H1 (cell line): ENCODE measurements at regions not wholly inside any gene's neighbourhood (a gene's known extent, or its start where the extent isn't known, plus 50 kb on each side); places are given as distances from the start of the nearest gene placed in this dataset.
A peak's percentile ranks its signal among the peaks of the same experiment; 100 is the strongest.

Source experiments
- CTCF ChIA-PET: fragments of 300-600 bp; sonication (Branson Sonifier 250); formaldehyde crosslinking; loops from one replicate; lab custom pipeline; 2021; ENCODE audit not compliant: partially characterized antibody; lab: Charles Lee
- POLR2A ChIA-PET: fragments of 300-600 bp; sonication (Branson Sonifier 250); formaldehyde crosslinking; loops from one replicate; lab custom pipeline; 2021; ENCODE audit warnings: inconsistent platforms; ENCODE audit not compliant: partially characterized antibody; lab: Charles Lee
- DNase-seq, 2 experiments: peaks; one replicate each; pipeline versions ENCODE4 v3.0.0 to v3.0.0-alpha.2; 2010 to 2022; ENCODE audit warnings: low spot score in 2 of 2, low read depth in 1 of 2, mixed read lengths in 1 of 2
- FAIRE-seq: peaks from 2 replicates; lab custom pipeline; 2011; peaks lifted over from hg19 to GRCh38; lab: Jason Lieb, UNC
- H2AFZ ChIP-seq: 2 replicates; pipeline ENCODE4 v1.8.1; 2012; ENCODE audit warnings: low read length, inconsistent platforms
- H2AK5ac ChIP-seq: 2 replicates; pipeline ENCODE4 v1.6.1; 2013; ENCODE audit warnings: low read depth, low read length
- H2BK120ac ChIP-seq: replicated peaks from 2 replicates; pipeline ENCODE3; 2013; ENCODE audit warnings: low read depth, low read length, inconsistent platforms
- H2BK12ac ChIP-seq: 2 replicates; pipeline ENCODE4 v1.6.1; 2013; ENCODE audit warnings: low read depth, low read length
- H2BK15ac ChIP-seq: 2 replicates; pipeline ENCODE4 v1.6.1; 2013; ENCODE audit warnings: low read length
- H2BK20ac ChIP-seq: 2 replicates; pipeline ENCODE4 v1.6.1; 2013; ENCODE audit warnings: low read length
- H2BK5ac ChIP-seq: 2 replicates; pipeline ENCODE4 v1.6.1; 2013; ENCODE audit warnings: low read depth, low read length
- H3K14ac ChIP-seq: 2 replicates; pipeline ENCODE4 v1.6.1; 2013; ENCODE audit warnings: inconsistent platforms; ENCODE audit not compliant: insufficient read length
- H3K18ac ChIP-seq: 2 replicates; pipeline ENCODE4 v1.6.1; 2013; ENCODE audit warnings: low read length; ENCODE audit errors: extremely low read depth
- H3K23ac ChIP-seq: 2 replicates; pipeline ENCODE4 v1.6.1; 2013; ENCODE audit warnings: inconsistent platforms; ENCODE audit not compliant: insufficient read length
- H3K23me2 ChIP-seq: 2 replicates; pipeline ENCODE4 v1.6.1; 2013; ENCODE audit warnings: low read depth, low read length
- H3K27ac ChIP-seq: 2 replicates; pipeline ENCODE4 v1.6.1; 2011; ENCODE audit warnings: low read depth, low read length, inconsistent platforms
- H3K27me3 ChIP-seq, 4 experiments: replicated peaks in 1 of 4; 1 replicate in 1 of 4; 2 replicates in 3 of 4; pipeline versions ENCODE4 v1.6.1 to v1.8.1; 2011 to 2013; ENCODE audit warnings: low read length in 3 of 4, mild to moderate bottlenecking in 3 of 4, inconsistent platforms in 2 of 4, mixed read lengths in 2 of 4, moderate library complexity in 1 of 4; ENCODE audit not compliant: control insufficient read depth in 3 of 4, insufficient read depth in 3 of 4; ENCODE audit errors: extremely low read depth in 1 of 4
- H3K36me3 ChIP-seq, 4 experiments: 2 replicates each; pipeline versions ENCODE4 v1.6.1 to v1.8.1; 2011 to 2013; ENCODE audit warnings: mild to moderate bottlenecking in 4 of 4, low read length in 3 of 4, moderate library complexity in 2 of 4, control low read depth in 1 of 4, inconsistent platforms in 1 of 4; ENCODE audit not compliant: insufficient read depth in 4 of 4, control insufficient read depth in 2 of 4
- H3K4ac ChIP-seq: replicated peaks from 2 replicates; pipeline ENCODE3; 2013; ENCODE audit warnings: low read length, low read depth, mixed read lengths, inconsistent platforms; ENCODE audit not compliant: insufficient read length
- H3K4me1 ChIP-seq, 4 experiments: replicated peaks in 1 of 4; 1 replicate in 1 of 4; 2 replicates in 3 of 4; pipeline versions ENCODE4 v1.6.1 to v1.8.1; 2011 to 2013; ENCODE audit warnings: low read length in 3 of 4, inconsistent platforms in 2 of 4, mixed read lengths in 1 of 4; ENCODE audit not compliant: insufficient read depth in 4 of 4, control insufficient read depth in 3 of 4
- H3K4me2 ChIP-seq, 2 experiments: 2 replicates each; pipeline versions ENCODE4 v1.6.1 to v1.8.1; 2011 to 2013; ENCODE audit warnings: low read depth in 2 of 2, low read length in 2 of 2, control low read depth in 1 of 2, inconsistent platforms in 1 of 2, mild to moderate bottlenecking in 1 of 2; ENCODE audit not compliant: insufficient read depth in 1 of 2
- H3K4me3 ChIP-seq, 4 experiments: fragments of 200-600, 300-600 bp in 1 of 4; sonication (generic), shearing (Covaris generic), sonication (Bioruptor Twin) in 1 of 4; 2 replicates each; pipeline versions ENCODE4 v1.5.1 to v1.8.1; 2011 to 2016; ENCODE audit warnings: low read length in 4 of 4, low read depth in 3 of 4, control low read depth in 2 of 4, inconsistent platforms in 2 of 4, mild to moderate bottlenecking in 2 of 4, mixed read lengths in 1 of 4, moderate library complexity in 1 of 4; ENCODE audit not compliant: insufficient read depth in 2 of 4; ENCODE audit errors: extremely low read depth in 1 of 4
- H3K56ac ChIP-seq: replicated peaks from 2 replicates; pipeline ENCODE3; 2013; ENCODE audit warnings: low read depth, mild to moderate bottlenecking, mixed read lengths, low read length, inconsistent platforms; ENCODE audit not compliant: insufficient read length
- H3K79me1 ChIP-seq: 2 replicates; pipeline ENCODE4 v1.6.1; 2013; ENCODE audit warnings: low read depth, low read length, control low read depth
- H3K79me2 ChIP-seq, 2 experiments: 2 replicates each; pipeline versions ENCODE4 v1.6.1 to v1.8.1; 2012 to 2013; ENCODE audit warnings: low read length in 2 of 2, mild to moderate bottlenecking in 2 of 2, inconsistent platforms in 1 of 2; ENCODE audit not compliant: insufficient read depth in 2 of 2, control insufficient read depth in 1 of 2
- H3K9ac ChIP-seq, 4 experiments: replicated peaks in 1 of 4; 1 replicate in 1 of 4; 2 replicates in 3 of 4; pipeline versions ENCODE4 v1.6.1 to v1.8.1; 2011 to 2013; ENCODE audit warnings: low read depth in 3 of 4, low read length in 3 of 4, control low read depth in 2 of 4, mild to moderate bottlenecking in 2 of 4, moderate library complexity in 2 of 4, inconsistent platforms in 1 of 4; ENCODE audit errors: extremely low read depth in 1 of 4
- H3K9me3 ChIP-seq, 2 experiments: 2 replicates each; pipeline versions ENCODE4 v1.6.1 to v1.8.1; 2012 to 2013; ENCODE audit warnings: mild to moderate bottlenecking in 2 of 2, moderate library complexity in 2 of 2, control low read depth in 1 of 2, inconsistent platforms in 1 of 2, low read depth in 1 of 2, low read length in 1 of 2, mixed read lengths in 1 of 2; ENCODE audit not compliant: insufficient read depth in 2 of 2
- H4K20me1 ChIP-seq, 2 experiments: replicated peaks in 1 of 2; 2 replicates each; pipeline versions ENCODE3 to v1.8.1; 2011 to 2013; ENCODE audit warnings: inconsistent platforms in 2 of 2, low read length in 2 of 2, mild to moderate bottlenecking in 1 of 2; ENCODE audit not compliant: insufficient read depth in 2 of 2, control insufficient read depth in 1 of 2
- H4K5ac ChIP-seq: 2 replicates; pipeline ENCODE4 v1.6.1; 2013; ENCODE audit warnings: low read length, low read depth, mixed read lengths, inconsistent platforms; ENCODE audit not compliant: insufficient read length
- H4K8ac ChIP-seq: 2 replicates; pipeline ENCODE4 v1.8.0; 2013; ENCODE audit warnings: mild to moderate bottlenecking, moderate library complexity, low read length, inconsistent platforms; ENCODE audit not compliant: insufficient read depth; ENCODE audit errors: extremely low read depth
- H4K91ac ChIP-seq: replicated peaks from 2 replicates; pipeline ENCODE3; 2013; ENCODE audit warnings: low read length, mixed read lengths, inconsistent platforms; ENCODE audit not compliant: insufficient read length
- JUN ChIP-seq: IDR thresholded peaks from 2 replicates; pipeline ENCODE4 v1.6.1; 2011; ENCODE audit warnings: low read depth, mild to moderate bottlenecking, improper control_type of control experiment, low read length
- RAD21 ChIP-seq, 2 experiments: IDR thresholded peaks in 1 of 2; conservative IDR thresholded peaks in 1 of 2; 2 replicates each; pipeline ENCODE4 v1.6.1; 2011; ENCODE audit warnings: low read depth in 2 of 2, low read length in 2 of 2, improper control_type of control experiment in 1 of 2, inconsistent platforms in 1 of 2, mild to moderate bottlenecking in 1 of 2, moderate library complexity in 1 of 2
- RBBP5 ChIP-seq: IDR thresholded peaks from 2 replicates; pipeline ENCODE4 v1.7.1; 2012; ENCODE audit warnings: low read depth, mild to moderate bottlenecking, inconsistent platforms, low read length, moderate library complexity, borderline replicate concordance
- WGBS, 2 experiments: shearing (Covaris generic) in 1 of 2; methylation state at CpG; one replicate each; pipeline versions ENCODE4 v1.1.6 to v1.1.7; 2013 to 2015; ENCODE audit warnings: low lambda C conversion rate in 2 of 2, mixed read lengths in 2 of 2, inconsistent platforms in 1 of 2, low coverage in 1 of 2, missing lambda C conversion rate in 1 of 2; ENCODE audit not compliant: insufficient replicate concordance in 2 of 2, insufficient coverage in 1 of 2, insufficient read length in 1 of 2; ENCODE audit errors: extremely low coverage in 1 of 2, missing lambda C conversion rate in 1 of 2; 5-methylcytosine and 5-hydroxymethylcytosine counted together

DNA sequence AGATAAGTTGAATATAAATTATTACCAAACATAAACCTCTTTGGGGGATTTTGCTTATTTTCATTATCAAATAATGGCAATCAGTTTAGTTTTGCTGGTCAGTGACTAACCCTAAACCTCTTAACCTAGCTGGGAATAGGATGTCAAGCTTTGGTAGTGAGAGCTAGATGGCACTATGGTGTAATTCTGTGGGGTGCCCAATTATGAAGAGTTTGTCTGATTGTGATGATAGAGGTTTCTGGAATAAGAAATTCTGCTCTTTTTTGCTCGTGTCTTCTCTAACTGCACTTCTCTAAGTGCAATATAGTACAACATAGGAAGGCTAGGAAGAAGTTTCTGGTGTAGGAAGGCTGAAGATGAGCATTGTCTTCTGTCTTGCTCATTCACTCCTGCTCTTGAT, 59.8 kb downstream of the XCL1 start:
- no peak overlapping the region for H3K23ac ChIP-seq
- H3K14ac ChIP-seq, result no peak overlapping the region
- no peaks in the 10 kb centered on the region for H3K79me1 ChIP-seq
- FAIRE-seq (no peak), DNase-seq (no peak)
- H3K9ac ChIP-seq, result no peak overlapping the region
- H3K27me3 ChIP-seq, result no peaks in the 10 kb centered on the region
- TF ChIP-seq RAD21 (IDR thresholded peaks at IDR 0.05 in 1 of 2, conservative IDR thresholded peaks at IDR 0.05 in 1 of 2; ENCODE audit: low read depth in 2 of 2, low read length in 2 of 2) (peak; percentile 38 to 42), RBBP5 (no peak), JUN (no peak)
- H3K4me2 ChIP-seq, result no peak overlapping the region
- no peak overlapping the region for H4K91ac ChIP-seq
- no peaks in the 10 kb centered on the region for H3K23me2 ChIP-seq
- no peak overlapping the region for H2AFZ ChIP-seq
- no peak overlapping the region for H3K4me3 ChIP-seq
- no peak overlapping the region for H4K5ac ChIP-seq
- no peak overlapping the region for H2BK120ac ChIP-seq
- no peak overlapping the region for H2BK5ac ChIP-seq
- no peaks in the 10 kb centered on the region for H3K4me1 ChIP-seq
- H3K36me3 ChIP-seq, result no peaks in the 10 kb centered on the region
- H3K56ac ChIP-seq, result no peak overlapping the region
- POLR2A ChIA-PET, result interaction anchor here (1.4 kb wide), 1 partner anchor 63 kb away, joined by 3 read pairs; no protein-coding TSS in a partner anchor
- H2BK20ac ChIP-seq, result no peak overlapping the region
- no peaks in the 10 kb centered on the region for H4K20me1 ChIP-seq
- no peak overlapping the region for H4K8ac ChIP-seq
- CTCF ChIA-PET, result interaction anchor here (0.6 to 3.4 kb wide), 28 partner anchors 10 to 712 kb away, joined by 3 to 19 read pairs (median 4); no protein-coding TSS in a partner anchor
- no peak overlapping the region for H2BK12ac ChIP-seq
- no peak overlapping the region for H3K18ac ChIP-seq
- 64% methylated on average over 1 of the region's 1 CpG; no CpG with 5 or more reads in 1 of the 2 experiments for WGBS, 2 experiments
- no peak overlapping the region for H2BK15ac ChIP-seq
- H3K9me3 ChIP-seq, result no peaks in the 10 kb centered on the region
- no peak overlapping the region for H3K27ac ChIP-seq
- H3K79me2 ChIP-seq, result no peaks in the 10 kb centered on the region
- H3K4ac ChIP-seq, result no peak overlapping the region
- H2AK5ac ChIP-seq, result no peak overlapping the region
